DOHH2 (cell line): ENCODE measurements at regions not wholly inside any gene's neighbourhood (a gene's known extent, or its start where the extent isn't known, plus 50 kb on each side); places are given as distances from the start of the nearest gene placed in this dataset.

Source experiments
- CTCF ChIP-seq: fragments of 200-600 bp; sonication (generic); IDR thresholded peaks from one replicate; pipeline ENCODE4 v1.5.1; 2014; ENCODE audit warnings: antibody characterized with exemption, mild to moderate bottlenecking, low read depth, low read length; ENCODE audit not compliant: poor library complexity, severe bottlenecking
- EZH2phosphoT487 ChIP-seq: fragments of 200-600 bp; sonication (generic); IDR thresholded peaks from 2 replicates; pipeline ENCODE4 v1.6.1; 2017; ENCODE audit warnings: borderline replicate concordance, mild to moderate bottlenecking, antibody characterized with exemption, low read length, moderate library complexity, mixed read lengths

GRCh38 chr19:27887946-27888345 lies 1325.0 kb downstream of the UQCRFS1 start:
- no peak for TF ChIP-seq CTCF
- TF ChIP-seq EZH2phosphoT487 = no peak
